ENCODE measurements at regions not wholly inside any gene's neighbourhood (a gene's known extent, or its start where the extent isn't known, plus 50 kb on each side); places are given as distances from the start of the nearest gene placed in this dataset.

DNA sequence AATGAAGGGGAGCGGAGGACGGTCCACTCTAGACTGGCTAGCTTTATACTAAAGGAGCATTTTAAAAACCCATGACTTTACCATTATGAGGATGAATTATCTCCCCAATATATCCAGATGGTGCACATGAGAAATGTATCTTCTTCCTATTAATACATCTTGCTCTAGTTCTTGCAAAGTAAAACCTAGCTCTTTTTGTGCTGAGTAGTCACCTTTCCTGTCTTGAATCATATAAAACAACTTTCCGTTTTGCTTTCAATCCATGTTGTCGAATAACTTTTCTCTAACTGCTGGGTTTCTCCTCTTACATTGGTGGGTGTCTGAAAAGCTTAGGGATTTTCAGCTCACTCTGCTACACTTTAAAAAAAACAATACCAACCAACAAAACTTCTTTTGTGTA, 96.3 kb upstream of the TAC1 start:
- no peak for DNase-seq (ENCODE audit: low read depth)
- H3K4me3 ChIP-seq (replicated peaks; ENCODE audit: low read depth, low read length), result no peak overlapping the region
- TF ChIP-seq, protein P1, sequence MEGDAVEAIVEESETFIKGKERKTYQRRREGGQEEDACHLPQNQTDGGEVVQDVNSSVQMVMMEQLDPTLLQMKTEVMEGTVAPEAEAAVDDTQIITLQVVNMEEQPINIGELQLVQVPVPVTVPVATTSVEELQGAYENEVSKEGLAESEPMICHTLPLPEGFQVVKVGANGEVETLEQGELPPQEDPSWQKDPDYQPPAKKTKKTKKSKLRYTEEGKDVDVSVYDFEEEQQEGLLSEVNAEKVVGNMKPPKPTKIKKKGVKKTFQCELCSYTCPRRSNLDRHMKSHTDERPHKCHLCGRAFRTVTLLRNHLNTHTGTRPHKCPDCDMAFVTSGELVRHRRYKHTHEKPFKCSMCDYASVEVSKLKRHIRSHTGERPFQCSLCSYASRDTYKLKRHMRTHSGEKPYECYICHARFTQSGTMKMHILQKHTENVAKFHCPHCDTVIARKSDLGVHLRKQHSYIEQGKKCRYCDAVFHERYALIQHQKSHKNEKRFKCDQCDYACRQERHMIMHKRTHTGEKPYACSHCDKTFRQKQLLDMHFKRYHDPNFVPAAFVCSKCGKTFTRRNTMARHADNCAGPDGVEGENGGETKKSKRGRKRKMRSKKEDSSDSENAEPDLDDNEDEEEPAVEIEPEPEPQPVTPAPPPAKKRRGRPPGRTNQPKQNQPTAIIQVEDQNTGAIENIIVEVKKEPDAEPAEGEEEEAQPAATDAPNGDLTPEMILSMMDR (IDR thresholded peaks at IDR 0.05; ENCODE audit: low read length, missing control alignments), result no peak

- TF ChIP-seq, protein P1 (IDR thresholded peaks at IDR 0.05; ENCODE audit: low read length, missing control alignments), result no peak
- H3K4me3 ChIP-seq (replicated peaks; ENCODE audit: low read depth, low read length), result no peak overlapping the region
- no peak for DNase-seq (ENCODE audit: low read depth)
Observed at GRCh38 chr7:97639036-97639435, 92.8 kb upstream of the TAC1 start.

DNA sequence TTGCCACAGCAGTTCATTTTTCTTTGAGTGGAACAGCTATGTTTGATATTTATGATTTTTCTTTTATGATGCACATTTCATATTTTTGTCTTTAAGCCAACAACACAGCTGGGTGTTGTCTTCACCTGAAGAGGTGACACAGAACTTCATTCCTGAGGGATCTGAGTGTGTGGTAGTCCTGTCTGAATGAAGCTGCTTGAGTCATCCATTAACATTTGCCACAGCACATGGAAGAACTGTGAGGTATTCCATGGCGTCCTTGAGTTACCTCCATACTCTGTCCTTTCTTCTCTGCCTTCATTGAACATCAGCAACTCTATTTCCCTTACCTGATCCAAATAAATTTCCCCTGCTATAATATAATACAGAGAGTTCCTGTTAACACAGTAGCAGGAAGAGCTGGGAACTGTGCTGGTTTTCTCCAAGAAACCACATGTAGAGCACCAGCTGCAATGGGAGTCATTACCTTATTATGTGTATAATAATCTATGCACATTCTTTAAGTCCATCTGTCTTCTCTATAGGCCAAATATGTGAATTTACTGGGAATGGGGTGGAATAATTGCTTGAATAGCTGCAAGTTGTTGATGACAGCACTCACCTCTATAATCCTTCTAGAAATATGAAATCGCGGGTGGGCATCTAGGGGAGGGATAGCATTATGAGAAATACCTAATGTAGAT, 72.4 kb upstream of the TAC1 start:
- TF ChIP-seq, protein P1 (IDR thresholded peaks at IDR 0.05; ENCODE audit: low read length, missing control alignments), result no peak
- DNase-seq (ENCODE audit: low read depth), result no peak
- no peak overlapping the region for H3K4me3 ChIP-seq (replicated peaks; ENCODE audit: low read depth, low read length)

GRCh38 chr7:97667359-97667758, 64.5 kb upstream of the TAC1 start:
- DNase-seq (ENCODE audit: low read depth), result no peak
- no peak overlapping the region for H3K4me3 ChIP-seq (replicated peaks; ENCODE audit: low read depth, low read length)
- TF ChIP-seq, protein P1 (IDR thresholded peaks at IDR 0.05; ENCODE audit: low read length, missing control alignments), result no peak

GRCh38 chr7:97671571-97671970, 60.3 kb upstream of the TAC1 start:
- TF ChIP-seq, protein P1 (IDR thresholded peaks at IDR 0.05; ENCODE audit: low read length, missing control alignments), result no peak
- no peak overlapping the region for H3K4me3 ChIP-seq (replicated peaks; ENCODE audit: low read depth, low read length)
- no peak for DNase-seq (ENCODE audit: low read depth)

DNA sequence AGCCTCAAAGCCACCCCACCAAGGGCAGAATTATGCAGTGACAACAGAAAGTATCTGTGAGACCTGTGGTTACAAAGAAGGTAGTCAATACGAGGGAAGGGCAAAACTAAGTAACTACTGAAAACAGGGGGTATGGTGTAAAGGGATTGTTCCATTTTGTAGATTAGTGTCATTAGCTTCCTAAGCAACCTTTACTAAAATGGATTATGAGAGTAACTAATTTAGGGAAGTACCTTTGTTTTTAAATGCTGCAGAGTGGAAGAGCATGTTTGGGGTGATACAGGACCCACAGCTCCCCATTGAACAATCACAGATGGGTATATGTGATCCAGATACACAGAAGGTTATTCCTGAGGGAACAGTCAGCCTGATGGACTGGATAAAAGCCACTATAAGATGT, 51.3 kb upstream of the TAC1 start:
- DNase-seq (ENCODE audit: low read depth), result no peak
- no peak overlapping the region for H3K4me3 ChIP-seq (replicated peaks; ENCODE audit: low read depth, low read length)
- TF ChIP-seq, protein P1 (IDR thresholded peaks at IDR 0.05; ENCODE audit: low read length, missing control alignments), result no peak
